Stimulated activated CD8-positive, alpha-beta memory T cell treated with anti-CD3 and anti-CD28 coated beads, Interleukin-4, amount 100 ng/mL, for 48 hours (primary cell): ENCODE measurements at regions not wholly inside any gene's neighbourhood (a gene's known extent, or its start where the extent isn't known, plus 50 kb on each side); places are given as distances from the start of the nearest gene placed in this dataset.
"Not testable (repeated sequence)": the region's sequence is repeated elsewhere in the genome, so short reads cannot be mapped to it uniquely, and the experiment has no call there.

ENCODE experiments used
- DNase-seq: peaks from one replicate; pipeline ENCODE4 v3.0.0-alpha.2; 2020

GRCh38 chrY:19042306-19042958 lies 268.9 kb upstream of the HSFY2 start:
- no peak for DNase-seq

GRCh38 chrY:19026631-19027030 lies 253.1 kb upstream of the HSFY2 start:
- no peak for DNase-seq

- no peak for DNase-seq
Observed at GRCh38 chrY:19023934-19024333, 250.4 kb upstream of the HSFY2 start.

GRCh38 chrY:19020193-19020592 lies 246.7 kb upstream of the HSFY2 start:
- no peak for DNase-seq

- DNase-seq, result no peak
Observed at GRCh38 chrY:19016990-19017389, 243.5 kb upstream of the HSFY2 start.

- no peak for DNase-seq
Observed at GRCh38 chrY:19015854-19016253, 242.3 kb upstream of the HSFY2 start.

GRCh38 chrY:19015213-19015612 lies 241.7 kb upstream of the HSFY2 start:
- no peak for DNase-seq

- DNase-seq, result no peak
Observed at GRCh38 chrY:19012985-19013384, 239.4 kb upstream of the HSFY2 start.

- no peak for DNase-seq
Observed at GRCh38 chrY:19011605-19012090, 238.1 kb upstream of the HSFY2 start.

GRCh38 chrY:19006234-19006633 lies 232.7 kb upstream of the HSFY2 start:
- no peak for DNase-seq

- no peak for DNase-seq
Observed at GRCh38 chrY:19005579-19005978, 232.0 kb upstream of the HSFY2 start.

- DNase-seq, result no peak
Observed at GRCh38 chrY:18997635-18998240, 224.2 kb upstream of the HSFY2 start.

GRCh38 chrY:18993480-18993879 lies 219.9 kb upstream of the HSFY2 start:
- no peak for DNase-seq

- not testable (repeated sequence) for DNase-seq
Observed at GRCh38 chrY:18992684-18993083, 219.1 kb upstream of the HSFY2 start.

- no peak for DNase-seq
Observed at GRCh38 chrY:18989356-18989755, 215.8 kb upstream of the HSFY2 start.

GRCh38 chrY:18966001-18966400 lies 192.5 kb upstream of the HSFY2 start:
- DNase-seq, result no peak

- no peak for DNase-seq
Observed at GRCh38 chrY:18958846-18959245, 185.3 kb upstream of the HSFY2 start.

- no peak for DNase-seq
Observed at GRCh38 chrY:18951657-18952435, 178.3 kb upstream of the HSFY2 start.

GRCh38 chrY:18951019-18951418 lies 177.5 kb upstream of the HSFY2 start:
- DNase-seq, result no peak

- DNase-seq, result no peak
Observed at GRCh38 chrY:18936831-18937230, 163.3 kb upstream of the HSFY2 start.

- no peak for DNase-seq
Observed at GRCh38 chrY:18919256-18919655, 145.7 kb upstream of the HSFY2 start.

- no peak for DNase-seq
Observed at GRCh38 chrY:18912846-18913245, 139.3 kb upstream of the HSFY2 start.

GRCh38 chrY:18909846-18910245 lies 136.3 kb upstream of the HSFY2 start:
- DNase-seq, result no peak

GRCh38 chrY:18906198-18906597 lies 132.7 kb upstream of the HSFY2 start:
- DNase-seq, result not testable (repeated sequence)
